ENCODE measurements at regions not wholly inside any gene's neighbourhood (a gene's known extent, or its start where the extent isn't known, plus 50 kb on each side); places are given as distances from the start of the nearest gene placed in this dataset.

DNA sequence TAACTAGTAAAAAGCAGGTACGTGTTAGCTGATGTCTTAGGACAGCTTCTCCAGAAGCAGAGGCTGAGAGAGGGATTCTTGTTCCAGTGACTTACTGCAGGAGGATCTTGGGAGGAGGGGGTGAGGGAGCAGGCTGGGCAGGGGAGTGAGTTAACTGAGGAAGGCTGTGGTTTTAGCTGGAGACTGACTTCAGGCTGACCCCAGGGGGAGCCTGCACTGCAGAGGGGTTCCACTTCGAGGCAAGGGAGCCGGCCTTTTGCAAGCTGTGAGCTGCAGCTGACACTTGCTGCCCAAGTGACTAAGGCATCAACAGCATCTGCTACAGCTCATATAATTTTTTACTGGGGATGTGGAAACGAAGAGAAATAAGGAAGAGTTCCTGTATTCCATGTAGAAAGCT is 50.4 kb upstream of the SOD1 start:
- FAIRE-seq (no peak), DNase-seq (ENCODE audit: low read depth) (no peak)
- H3K27ac Mint-ChIP-seq (ENCODE audit: unreplicated experiment): peak overlapping the region; percentile 77
- no peaks in the 10 kb centered on the region for H3K36me3 Mint-ChIP-seq (ENCODE audit: low read depth, unreplicated experiment)
- Histone ChIP-seq H2AFZ (ENCODE audit: low read depth, low read length) (no peak overlapping the region), H3K4me2 (ENCODE audit: low read length) (no peak overlapping the region), H4K20me1 (ENCODE audit: insufficient read depth, low read length) (no peaks in the 10 kb centered on the region), H3K4me3 (ENCODE audit: insufficient read depth, low read depth, low read length) (no peak overlapping the region), H3K36me3 (ENCODE audit: insufficient read depth, low read length) (no peaks in the 10 kb centered on the region), H3K9ac (ENCODE audit: low read length) (no peak overlapping the region), H3K27ac (ENCODE audit: low read depth, low read length) (no peak overlapping the region), H3K9me3 (ENCODE audit: insufficient read depth, low read depth, low read length) (no peaks in the 10 kb centered on the region), H3K27me3 (ENCODE audit: insufficient read depth, low read length) (no peaks in the 10 kb centered on the region), H3K79me2 (ENCODE audit: insufficient read depth, low read length) (no peaks in the 10 kb centered on the region), H3K4me1 (ENCODE audit: insufficient read depth, low read length) (no peaks in the 10 kb centered on the region)
- no peak for TF ChIP-seq EZH2 (IDR thresholded peaks at IDR 0.05; ENCODE audit: insufficient read depth, low read length)
- TF ChIP-seq, protein P1, sequence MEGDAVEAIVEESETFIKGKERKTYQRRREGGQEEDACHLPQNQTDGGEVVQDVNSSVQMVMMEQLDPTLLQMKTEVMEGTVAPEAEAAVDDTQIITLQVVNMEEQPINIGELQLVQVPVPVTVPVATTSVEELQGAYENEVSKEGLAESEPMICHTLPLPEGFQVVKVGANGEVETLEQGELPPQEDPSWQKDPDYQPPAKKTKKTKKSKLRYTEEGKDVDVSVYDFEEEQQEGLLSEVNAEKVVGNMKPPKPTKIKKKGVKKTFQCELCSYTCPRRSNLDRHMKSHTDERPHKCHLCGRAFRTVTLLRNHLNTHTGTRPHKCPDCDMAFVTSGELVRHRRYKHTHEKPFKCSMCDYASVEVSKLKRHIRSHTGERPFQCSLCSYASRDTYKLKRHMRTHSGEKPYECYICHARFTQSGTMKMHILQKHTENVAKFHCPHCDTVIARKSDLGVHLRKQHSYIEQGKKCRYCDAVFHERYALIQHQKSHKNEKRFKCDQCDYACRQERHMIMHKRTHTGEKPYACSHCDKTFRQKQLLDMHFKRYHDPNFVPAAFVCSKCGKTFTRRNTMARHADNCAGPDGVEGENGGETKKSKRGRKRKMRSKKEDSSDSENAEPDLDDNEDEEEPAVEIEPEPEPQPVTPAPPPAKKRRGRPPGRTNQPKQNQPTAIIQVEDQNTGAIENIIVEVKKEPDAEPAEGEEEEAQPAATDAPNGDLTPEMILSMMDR (IDR thresholded peaks at IDR 0.05; ENCODE audit: insufficient read depth, low read depth, low read length): no peak
- H3K9me3 Mint-ChIP-seq (ENCODE audit: unreplicated experiment): peaks cover 6% of the 10 kb centered on the region
- H3K4me1 Mint-ChIP-seq (ENCODE audit: low read depth, unreplicated experiment): peaks cover 8% of the 10 kb centered on the region
- H3K27me3 Mint-ChIP-seq (ENCODE audit: low read depth, unreplicated experiment): no peaks in the 10 kb centered on the region
- H3K4me3 Mint-ChIP-seq (ENCODE audit: unreplicated experiment): no peak overlapping the region

DNA sequence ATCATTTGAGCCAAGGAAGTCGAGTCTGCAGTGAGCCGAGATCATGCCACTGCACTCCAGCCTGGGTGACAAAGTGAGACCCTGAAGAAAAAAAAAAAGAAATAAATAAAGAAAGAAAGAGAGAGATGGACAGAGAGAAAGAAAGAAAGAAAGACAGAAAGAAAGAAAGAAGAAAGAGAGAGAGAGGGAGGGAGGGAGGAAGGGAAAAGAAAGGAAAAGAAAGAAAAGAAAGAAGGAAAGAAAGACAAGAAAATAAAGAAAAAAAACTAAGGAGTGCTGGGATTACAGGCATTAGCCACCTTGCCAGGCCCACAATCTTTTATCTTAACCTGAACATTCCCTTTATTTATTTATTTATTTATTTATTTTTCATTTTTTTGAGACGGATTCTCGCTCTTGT is 51.7 kb upstream of the SOD1 start:
- Histone ChIP-seq H3K79me2 (ENCODE audit: insufficient read depth, low read length) (no peaks in the 10 kb centered on the region), H2AFZ (ENCODE audit: low read depth, low read length) (no peak overlapping the region), H3K27ac (ENCODE audit: low read depth, low read length) (no peak overlapping the region), H3K4me1 (ENCODE audit: insufficient read depth, low read length) (no peaks in the 10 kb centered on the region), H3K9me3 (ENCODE audit: insufficient read depth, low read depth, low read length) (no peaks in the 10 kb centered on the region), H3K4me3 (ENCODE audit: insufficient read depth, low read depth, low read length) (no peak overlapping the region), H3K4me2 (ENCODE audit: low read length) (no peak overlapping the region), H4K20me1 (ENCODE audit: insufficient read depth, low read length) (no peaks in the 10 kb centered on the region), H3K9ac (ENCODE audit: low read length) (no peak overlapping the region), H3K27me3 (ENCODE audit: insufficient read depth, low read length) (no peaks in the 10 kb centered on the region), H3K36me3 (ENCODE audit: insufficient read depth, low read length) (no peaks in the 10 kb centered on the region)
- no peak overlapping the region for H3K27ac Mint-ChIP-seq (ENCODE audit: unreplicated experiment)
- H3K9me3 Mint-ChIP-seq (ENCODE audit: unreplicated experiment): peaks cover 6% of the 10 kb centered on the region
- TF ChIP-seq EZH2 (IDR thresholded peaks at IDR 0.05; ENCODE audit: insufficient read depth, low read length): no peak
- TF ChIP-seq, protein P1 (IDR thresholded peaks at IDR 0.05; ENCODE audit: insufficient read depth, low read depth, low read length): no peak
- H3K4me3 Mint-ChIP-seq (ENCODE audit: unreplicated experiment): no peak overlapping the region
- no peak for FAIRE-seq
- no peaks in the 10 kb centered on the region for H3K36me3 Mint-ChIP-seq (ENCODE audit: low read depth, unreplicated experiment)
- no peaks in the 10 kb centered on the region for H3K27me3 Mint-ChIP-seq (ENCODE audit: low read depth, unreplicated experiment)
- no peak for DNase-seq (ENCODE audit: low read depth)
- H3K4me1 Mint-ChIP-seq (ENCODE audit: low read depth, unreplicated experiment): peaks cover 8% of the 10 kb centered on the region

DNA sequence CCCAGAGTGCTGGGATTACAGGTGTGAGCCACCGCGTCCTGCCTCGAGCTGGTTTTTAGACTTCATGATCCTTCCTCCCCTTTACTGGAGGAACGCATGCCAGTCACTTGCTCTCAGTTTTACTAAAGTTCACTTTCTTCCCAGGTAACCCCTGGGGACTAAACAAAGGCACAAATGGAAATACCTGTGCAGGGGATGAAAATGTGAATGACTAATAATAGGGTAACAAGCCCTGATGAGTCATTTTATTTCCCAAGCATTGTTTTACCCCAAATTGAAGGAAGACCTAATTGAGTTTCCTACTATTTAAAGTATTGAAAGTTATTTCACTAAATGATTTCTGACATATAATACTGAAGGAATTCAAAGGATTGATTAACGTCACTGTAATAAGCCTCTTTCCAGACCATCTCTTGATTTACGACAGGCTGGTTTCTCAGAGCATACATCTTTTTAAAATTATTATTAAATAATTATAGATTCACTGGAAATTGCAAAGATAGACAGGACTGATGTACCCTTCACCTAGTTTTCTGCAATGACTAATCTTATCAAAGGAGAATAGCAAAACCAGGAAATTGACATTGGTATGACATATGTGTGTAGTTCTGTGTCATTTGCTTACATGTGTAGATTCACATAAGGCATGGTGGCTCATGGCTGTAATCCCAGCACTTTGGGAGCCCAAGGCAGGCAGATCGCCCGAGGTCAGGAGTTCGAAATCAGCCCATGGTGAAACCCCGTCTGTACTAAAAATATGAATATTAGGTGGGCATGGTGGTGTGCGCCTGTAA is 53.2 kb upstream of the SOD1 start:
- Mint-ChIP-seq H3K9me3 (ENCODE audit: unreplicated experiment) (peaks cover 2% of the 10 kb centered on the region), H3K27ac (ENCODE audit: unreplicated experiment) (no peak overlapping the region), H3K4me3 (ENCODE audit: unreplicated experiment) (no peak overlapping the region), H3K36me3 (ENCODE audit: low read depth, unreplicated experiment) (no peaks in the 10 kb centered on the region), H3K4me1 (ENCODE audit: low read depth, unreplicated experiment) (peaks cover 5% of the 10 kb centered on the region), H3K27me3 (ENCODE audit: low read depth, unreplicated experiment) (no peaks in the 10 kb centered on the region)
- Histone ChIP-seq H3K4me3 (ENCODE audit: insufficient read depth, low read depth, low read length) (no peak overlapping the region), H2AFZ (ENCODE audit: low read depth, low read length) (no peak overlapping the region), H3K27ac (ENCODE audit: low read depth, low read length) (no peak overlapping the region), H3K4me1 (ENCODE audit: insufficient read depth, low read length) (no peaks in the 10 kb centered on the region), H3K9me3 (ENCODE audit: insufficient read depth, low read depth, low read length) (no peaks in the 10 kb centered on the region), H3K36me3 (ENCODE audit: insufficient read depth, low read length) (no peaks in the 10 kb centered on the region), H3K79me2 (ENCODE audit: insufficient read depth, low read length) (no peaks in the 10 kb centered on the region), H4K20me1 (ENCODE audit: insufficient read depth, low read length) (no peaks in the 10 kb centered on the region), H3K27me3 (ENCODE audit: insufficient read depth, low read length) (no peaks in the 10 kb centered on the region), H3K9ac (ENCODE audit: low read length) (no peak overlapping the region), H3K4me2 (ENCODE audit: low read length) (no peak overlapping the region)
- no peak for TF ChIP-seq EZH2 (IDR thresholded peaks at IDR 0.05; ENCODE audit: insufficient read depth, low read length)
- TF ChIP-seq, protein P1 (IDR thresholded peaks at IDR 0.05; ENCODE audit: insufficient read depth, low read depth, low read length): no peak
- FAIRE-seq: no peak
- DNase-seq (ENCODE audit: low read depth): no peak

Data from astrocyte (in vitro differentiated cells and primary cell).